Neuronal stem cell (in vitro differentiated cells): ENCODE measurements at regions not wholly inside any gene's neighbourhood (a gene's known extent, or its start where the extent isn't known, plus 50 kb on each side); places are given as distances from the start of the nearest gene placed in this dataset.

Experiments used
- DNase-seq: peaks from one replicate; pipeline ENCODE4 v3.0.0-alpha.2; 2013; ENCODE audit warnings: low spot score
- H2AFZ ChIP-seq: one replicate; pipeline ENCODE4 v1.6.1; 2013; ENCODE audit warnings: mild to moderate bottlenecking, low read length, inconsistent platforms
- H2AK5ac ChIP-seq: 2 replicates; pipeline ENCODE4 v1.6.1; 2013; ENCODE audit warnings: low read depth, mild to moderate bottlenecking, inconsistent platforms, low read length, moderate library complexity, mixed read lengths
- H2BK120ac ChIP-seq: 2 replicates; pipeline ENCODE4 v1.6.1; 2013; ENCODE audit warnings: low read depth, mild to moderate bottlenecking, inconsistent platforms, low read length, moderate library complexity, mixed read lengths
- H2BK12ac ChIP-seq: one replicate; pipeline ENCODE4 v1.6.1; 2013; ENCODE audit warnings: low read length, inconsistent platforms
- H2BK15ac ChIP-seq: 2 replicates; pipeline ENCODE4 v1.6.1; 2013; ENCODE audit warnings: mild to moderate bottlenecking, low read length, inconsistent platforms, mixed read lengths
- H2BK5ac ChIP-seq: one replicate; pipeline ENCODE4 v1.6.1; 2013; ENCODE audit warnings: inconsistent platforms, mild to moderate bottlenecking, low read length, moderate library complexity
- H3K14ac ChIP-seq: one replicate; pipeline ENCODE4 v1.6.1; 2013; ENCODE audit warnings: low read length, inconsistent platforms
- H3K18ac ChIP-seq: 2 replicates; pipeline ENCODE4 v1.6.1; 2013; ENCODE audit warnings: low read length, inconsistent platforms
- H3K23ac ChIP-seq: 2 replicates; pipeline ENCODE4 v1.6.1; 2013; ENCODE audit warnings: low read depth, mild to moderate bottlenecking, mixed read lengths, low read length, inconsistent platforms; ENCODE audit not compliant: poor library complexity
- H3K27ac ChIP-seq: replicated peaks from 3 replicates; pipeline ENCODE4 v1.5.1; 2013; ENCODE audit warnings: low read length, inconsistent platforms
- H3K27me3 ChIP-seq, 3 experiments: 2 replicates each; pipeline ENCODE4 v1.6.1; 2013; ENCODE audit warnings: low read length in 3 of 3, mild to moderate bottlenecking in 2 of 3, inconsistent platforms in 1 of 3, low read depth in 1 of 3, mixed read lengths in 1 of 3, moderate library complexity in 1 of 3; ENCODE audit not compliant: control insufficient read depth in 3 of 3, insufficient read depth in 3 of 3
- H3K36me3 ChIP-seq, 2 donors: replicated peaks in 1 of 2; 2 replicates each; pipeline ENCODE4 v1.6.1; 2013; ENCODE audit warnings: low read length in 2 of 2; ENCODE audit not compliant: control insufficient read depth in 2 of 2, insufficient read depth in 2 of 2
- H3K4ac ChIP-seq: 2 replicates; pipeline ENCODE4 v1.6.1; 2013; ENCODE audit warnings: inconsistent platforms, mild to moderate bottlenecking, low read length, moderate library complexity
- H3K4me1 ChIP-seq, 2 donors: 1 replicate in 1 of 2; 2 replicates in 1 of 2; pipeline ENCODE4 v1.6.1; 2013; ENCODE audit warnings: low read length in 2 of 2, low read depth in 1 of 2; ENCODE audit not compliant: control insufficient read depth in 2 of 2, insufficient read depth in 1 of 2
- H3K4me2 ChIP-seq: one replicate; pipeline ENCODE4 v1.6.1; 2013; ENCODE audit warnings: mild to moderate bottlenecking, low read length, inconsistent platforms; ENCODE audit not compliant: insufficient read depth, poor library complexity, severe bottlenecking
- H3K4me3 ChIP-seq, 2 donors: 2 replicates each; pipeline ENCODE4 v1.5.1; 2013; ENCODE audit warnings: low read length in 2 of 2, mild to moderate bottlenecking in 2 of 2, inconsistent platforms in 1 of 2, moderate library complexity in 1 of 2
- H3K79me1 ChIP-seq: one replicate; pipeline ENCODE4 v1.6.1; 2013; ENCODE audit warnings: low read depth, mild to moderate bottlenecking, inconsistent platforms, low read length, moderate library complexity
- H3K9ac ChIP-seq: one replicate; pipeline ENCODE4 v1.6.1; 2013; ENCODE audit warnings: mild to moderate bottlenecking, low read depth, low read length, inconsistent platforms; ENCODE audit not compliant: poor library complexity
- H3K9me3 ChIP-seq, 2 donors: replicated peaks in 1 of 2; 2 replicates each; pipeline versions ENCODE3 to v1.6.1; 2013; ENCODE audit warnings: low read length in 2 of 2, mild to moderate bottlenecking in 2 of 2, inconsistent platforms in 1 of 2, low read depth in 1 of 2, mixed read lengths in 1 of 2, moderate library complexity in 1 of 2; ENCODE audit not compliant: control insufficient read depth in 2 of 2, insufficient read depth in 1 of 2
- H4K8ac ChIP-seq: one replicate; pipeline ENCODE4 v1.6.1; 2013; ENCODE audit warnings: low read depth, mild to moderate bottlenecking, inconsistent platforms, low read length, moderate library complexity
- H4K91ac ChIP-seq: one replicate; pipeline ENCODE4 v1.6.1; 2013; ENCODE audit warnings: low read length, low read depth, mild to moderate bottlenecking, inconsistent platforms; ENCODE audit not compliant: poor library complexity
- WGBS, 2 donors: extraction: QIAGEN DNeasy Blood & Tissue Kit; methylation state at CpG; one replicate each; pipeline ENCODE4 v1.1.7; 2013; ENCODE audit warnings: missing lambda C conversion rate in 2 of 2, mixed read lengths in 1 of 2; ENCODE audit not compliant: insufficient read length in 2 of 2, insufficient replicate concordance in 1 of 2; ENCODE audit errors: extremely low coverage in 2 of 2; 5-methylcytosine and 5-hydroxymethylcytosine counted together

- no peak overlapping the region for H2BK120ac ChIP-seq
- no peak overlapping the region for H3K4ac ChIP-seq
- no peak overlapping the region for H2BK12ac ChIP-seq
- no peak overlapping the region for H3K14ac ChIP-seq
- peaks cover 9 to 60% of the 10 kb centered on the region in 2 donors for H3K4me1 ChIP-seq
- no peaks in the 10 kb centered on the region for H3K79me1 ChIP-seq
- no peak overlapping the region for H3K4me3 ChIP-seq
- H2BK15ac ChIP-seq, result no peak overlapping the region
- no peak overlapping the region for H2AFZ ChIP-seq
- H2BK5ac ChIP-seq, result no peak overlapping the region
- H3K23ac ChIP-seq, result no peak overlapping the region
- H3K18ac ChIP-seq, result no peak overlapping the region
- no peak overlapping the region for H3K27ac ChIP-seq
- H2AK5ac ChIP-seq, result no peak overlapping the region
- no peak for DNase-seq
- no peak overlapping the region for H3K4me2 ChIP-seq
- H4K8ac ChIP-seq, result no peak overlapping the region
- H3K9me3 ChIP-seq, result peaks cover 4 to 5% of the 10 kb centered on the region in 2 donors
- no peaks in the 10 kb centered on the region for H3K36me3 ChIP-seq
- no peak overlapping the region for H4K91ac ChIP-seq
- no peaks in the 10 kb centered on the region for H3K27me3 ChIP-seq
- WGBS, 2 donors, result no CpG with 5 or more reads among the region's 3 CpGs
- no peak overlapping the region for H3K9ac ChIP-seq
These were observed 393.0 kb downstream of the C12orf75 start for GRCh38 chr12:105723494-105723893.

GRCh38 chr12:105724641-105725040 is 394.1 kb downstream of the C12orf75 start:
- no CpG with 5 or more reads among the region's 4 CpGs for WGBS, 2 donors
- H3K27ac ChIP-seq, result no peak overlapping the region
- no peaks in the 10 kb centered on the region for H3K36me3 ChIP-seq

GRCh38 chr12:105725054-105725453 is 394.6 kb downstream of the C12orf75 start:
- peaks cover 9 to 66% of the 10 kb centered on the region in 2 donors for H3K4me1 ChIP-seq
- no peak overlapping the region for H3K18ac ChIP-seq
- no peak overlapping the region for H2BK120ac ChIP-seq
- H2AFZ ChIP-seq, result peak overlapping the region; percentile 14
- H2BK5ac ChIP-seq, result no peak overlapping the region
- H3K27me3 ChIP-seq, result no peaks in the 10 kb centered on the region
- no peak overlapping the region for H4K91ac ChIP-seq
- no peak overlapping the region for H3K23ac ChIP-seq
- H2AK5ac ChIP-seq, result no peak overlapping the region
- H3K4me3 ChIP-seq, result no peak overlapping the region
- DNase-seq, result no peak
- H3K9ac ChIP-seq, result no peak overlapping the region
- H3K4ac ChIP-seq, result no peak overlapping the region
- no peak overlapping the region for H3K27ac ChIP-seq
- no peak overlapping the region for H3K4me2 ChIP-seq
- H2BK12ac ChIP-seq, result no peak overlapping the region
- H4K8ac ChIP-seq, result no peak overlapping the region
- no peaks in the 10 kb centered on the region for H3K9me3 ChIP-seq
- H2BK15ac ChIP-seq, result no peak overlapping the region
- no peaks in the 10 kb centered on the region for H3K36me3 ChIP-seq
- no peaks in the 10 kb centered on the region for H3K79me1 ChIP-seq
- no peak overlapping the region for H3K14ac ChIP-seq

More at GRCh38 chr12:105724641-105725040, 394.1 kb downstream of the C12orf75 start:
- Histone ChIP-seq H2AFZ (peak overlapping the region; percentile 14), H2BK120ac (no peak overlapping the region), H3K4me3 (no peak overlapping the region), H2BK15ac (no peak overlapping the region), H2AK5ac (no peak overlapping the region), H3K79me1 (no peaks in the 10 kb centered on the region), H2BK12ac (no peak overlapping the region), H3K9me3 (no peaks in the 10 kb centered on the region), H4K91ac (no peak overlapping the region), H3K9ac (no peak overlapping the region), H3K4ac (no peak overlapping the region), H3K4me1 (peaks cover 9 to 67% of the 10 kb centered on the region in 2 donors), H4K8ac (no peak overlapping the region), H3K14ac (no peak overlapping the region), H2BK5ac (no peak overlapping the region), H3K23ac (no peak overlapping the region), H3K18ac (no peak overlapping the region), H3K4me2 (no peak overlapping the region), H3K27me3 (no peaks in the 10 kb centered on the region)
- no peak for DNase-seq

- H2BK12ac ChIP-seq, result no peak overlapping the region
- H3K4me1 ChIP-seq, result peaks cover 7 to 30% of the 10 kb centered on the region in 2 donors
- WGBS, 2 donors, result no CpG with 5 or more reads among the region's 2 CpGs
- no peak overlapping the region for H4K8ac ChIP-seq
- H2AK5ac ChIP-seq, result no peak overlapping the region
- H3K18ac ChIP-seq, result no peak overlapping the region
- H3K27me3 ChIP-seq, result no peaks in the 10 kb centered on the region
- no peak overlapping the region for H3K4me2 ChIP-seq
- no peak overlapping the region for H3K4ac ChIP-seq
- no peaks in the 10 kb centered on the region for H3K79me1 ChIP-seq
- no peak overlapping the region for H2BK15ac ChIP-seq
- H2BK5ac ChIP-seq, result no peak overlapping the region
- H3K27ac ChIP-seq, result no peak overlapping the region
- no peak for DNase-seq
- H3K9me3 ChIP-seq, result peaks cover 2 to 3% of the 10 kb centered on the region in 2 donors
- H3K14ac ChIP-seq, result no peak overlapping the region
- H2AFZ ChIP-seq, result no peak overlapping the region
- H2BK120ac ChIP-seq, result no peak overlapping the region
- H3K4me3 ChIP-seq, result no peak overlapping the region
- H3K23ac ChIP-seq, result no peak overlapping the region
- H4K91ac ChIP-seq, result no peak overlapping the region
- H3K36me3 ChIP-seq, result no peaks in the 10 kb centered on the region
- no peak overlapping the region for H3K9ac ChIP-seq
These were observed 398.8 kb downstream of the C12orf75 start for GRCh38 chr12:105729181-105729771.
